RWPE1 (cell line): ENCODE measurements at regions not wholly inside any gene's neighbourhood (a gene's known extent, or its start where the extent isn't known, plus 50 kb on each side); places are given as distances from the start of the nearest gene placed in this dataset.

Source experiments
- CTCF ChIA-PET: fragments of 350-600 bp; sonication (Branson Sonifier 250); formaldehyde crosslinking; extraction: SDS; loops from one replicate; lab custom pipeline; 2021; lab: Yijun Ruan, JAX
- POLR2A ChIA-PET: fragments of 400-600 bp; formaldehyde crosslinking; extraction: SDS; loops from one replicate; lab custom pipeline; 2020; ENCODE audit warnings: antibody characterized with exemption; ENCODE audit not compliant: low non-redundant PET; lab: Yijun Ruan, JAX
- DNase-seq: peaks from one replicate; pipeline ENCODE4 v3.0.0; 2012; ENCODE audit warnings: low spot score
- H3K27ac ChIP-seq: fragments of 450-650 bp; 2 replicates; pipeline ENCODE4 v1.5.1; 2017
- CTCF ChIP-seq: fragments of 450-650 bp; conservative IDR thresholded peaks from 2 replicates; pipeline ENCODE4 v1.5.1; 2017; ENCODE audit warnings: low read depth, mild to moderate bottlenecking

GRCh38 chr12:31214626-31215517, 111.1 kb downstream of the SINHCAF start:
- no peak overlapping the region for H3K27ac ChIP-seq
- POLR2A ChIA-PET, result interaction anchor here (0.6 kb wide), 1 partner anchor 468 kb away, joined by 6 read pairs; no protein-coding TSS in a partner anchor
- DNase-seq, result no peak
- CTCF ChIA-PET, result interaction anchor here (0.6 to 1.3 kb wide), 2 partner anchors 57 to 95 kb away, joined by 3 read pairs; no protein-coding TSS in a partner anchor
- no peak for TF ChIP-seq CTCF

GRCh38 chr12:31215518-31216232, 110.3 kb downstream of the SINHCAF start:
- peak; percentile 72 for DNase-seq
- TF ChIP-seq CTCF, result no peak
- POLR2A ChIA-PET, result interaction anchor here (0.6 kb wide), 1 partner anchor 467 kb away, joined by 6 read pairs; no protein-coding TSS in a partner anchor
- CTCF ChIA-PET, result interaction anchor here (0.5 to 1.3 kb wide), 3 partner anchors 56 to 543 kb away, joined by 3 read pairs; no protein-coding TSS in a partner anchor
- H3K27ac ChIP-seq, result no peak overlapping the region

- DNase-seq, result no peak
- CTCF ChIA-PET, result interaction anchor here (0.5 kb wide), 1 partner anchor 544 kb away, joined by 3 read pairs; no protein-coding TSS in a partner anchor
- POLR2A ChIA-PET, result no interaction called here
- no peak overlapping the region for H3K27ac ChIP-seq
- no peak for TF ChIP-seq CTCF
These were observed 109.5 kb downstream of the SINHCAF start for GRCh38 chr12:31216479-31216878.

- POLR2A ChIA-PET, result no interaction called here
- CTCF ChIA-PET, result interaction anchor here (0.6 kb wide), 1 partner anchor 13 kb away, joined by 3 read pairs; no protein-coding TSS in a partner anchor
- no peak for TF ChIP-seq CTCF
- no peak for DNase-seq
- H3K27ac ChIP-seq, result no peak overlapping the region
These were observed 108.4 kb downstream of the SINHCAF start for GRCh38 chr12:31217356-31218130.

GRCh38 chr12:31218203-31219025, 107.5 kb downstream of the SINHCAF start:
- ChIA-PET POLR2A (no interaction called here), CTCF (interaction anchor here (0.6 kb wide), 2 partner anchors 55 to 362 kb away, joined by 3 to 4 read pairs; no protein-coding TSS in a partner anchor)
- H3K27ac ChIP-seq, result no peak overlapping the region
- no peak for DNase-seq
- no peak for TF ChIP-seq CTCF
